ENCODE measurements at regions not wholly inside any gene's neighbourhood (a gene's known extent, or its start where the extent isn't known, plus 50 kb on each side); places are given as distances from the start of the nearest gene placed in this dataset.

- Histone ChIP-seq H3K27me3 (ENCODE audit: insufficient read depth, low read depth, severe bottlenecking) (no peaks in the 10 kb centered on the region), H3K36me3 (no peaks in the 10 kb centered on the region)
- TF ChIP-seq, protein P1, sequence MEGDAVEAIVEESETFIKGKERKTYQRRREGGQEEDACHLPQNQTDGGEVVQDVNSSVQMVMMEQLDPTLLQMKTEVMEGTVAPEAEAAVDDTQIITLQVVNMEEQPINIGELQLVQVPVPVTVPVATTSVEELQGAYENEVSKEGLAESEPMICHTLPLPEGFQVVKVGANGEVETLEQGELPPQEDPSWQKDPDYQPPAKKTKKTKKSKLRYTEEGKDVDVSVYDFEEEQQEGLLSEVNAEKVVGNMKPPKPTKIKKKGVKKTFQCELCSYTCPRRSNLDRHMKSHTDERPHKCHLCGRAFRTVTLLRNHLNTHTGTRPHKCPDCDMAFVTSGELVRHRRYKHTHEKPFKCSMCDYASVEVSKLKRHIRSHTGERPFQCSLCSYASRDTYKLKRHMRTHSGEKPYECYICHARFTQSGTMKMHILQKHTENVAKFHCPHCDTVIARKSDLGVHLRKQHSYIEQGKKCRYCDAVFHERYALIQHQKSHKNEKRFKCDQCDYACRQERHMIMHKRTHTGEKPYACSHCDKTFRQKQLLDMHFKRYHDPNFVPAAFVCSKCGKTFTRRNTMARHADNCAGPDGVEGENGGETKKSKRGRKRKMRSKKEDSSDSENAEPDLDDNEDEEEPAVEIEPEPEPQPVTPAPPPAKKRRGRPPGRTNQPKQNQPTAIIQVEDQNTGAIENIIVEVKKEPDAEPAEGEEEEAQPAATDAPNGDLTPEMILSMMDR (IDR thresholded peaks at IDR 0.05; ENCODE audit: low read depth, low read length): no peak
These were observed 639.3 kb upstream of the STEAP1 start for GRCh38 chr7:89514970-89515369.

GRCh38 chr7:89517815-89518214, 636.5 kb upstream of the STEAP1 start:
- Histone ChIP-seq H3K4me3 (ENCODE audit: low read depth, low read length) (no peak overlapping the region), H3K36me3 (no peaks in the 10 kb centered on the region), H3K27ac (no peak overlapping the region), H3K27me3 (ENCODE audit: insufficient read depth, low read depth, severe bottlenecking) (no peaks in the 10 kb centered on the region), H3K9me3 (ENCODE audit: severe bottlenecking) (no peaks in the 10 kb centered on the region)
- no peak for DNase-seq
- TF ChIP-seq, protein P1 (IDR thresholded peaks at IDR 0.05; ENCODE audit: low read depth, low read length): no peak

More at GRCh38 chr7:89514970-89515369, 639.3 kb upstream of the STEAP1 start:
- H3K9me3 ChIP-seq (ENCODE audit: severe bottlenecking): no peaks in the 10 kb centered on the region
- no peak overlapping the region for H3K4me3 ChIP-seq (ENCODE audit: low read depth, low read length)
- no peak overlapping the region for H3K27ac ChIP-seq
- no peak for DNase-seq

GRCh38 chr7:89549768-89550167, 604.5 kb upstream of the STEAP1 start:
- H3K27me3 ChIP-seq (ENCODE audit: insufficient read depth, low read depth, severe bottlenecking): no peaks in the 10 kb centered on the region
- DNase-seq: no peak
- no peaks in the 10 kb centered on the region for H3K36me3 ChIP-seq
- no peak overlapping the region for H3K4me3 ChIP-seq (ENCODE audit: low read depth, low read length)
- TF ChIP-seq, protein P1 (IDR thresholded peaks at IDR 0.05; ENCODE audit: low read depth, low read length): no peak
- H3K27ac ChIP-seq: no peak overlapping the region
- H3K9me3 ChIP-seq (ENCODE audit: severe bottlenecking): no peaks in the 10 kb centered on the region

DNA sequence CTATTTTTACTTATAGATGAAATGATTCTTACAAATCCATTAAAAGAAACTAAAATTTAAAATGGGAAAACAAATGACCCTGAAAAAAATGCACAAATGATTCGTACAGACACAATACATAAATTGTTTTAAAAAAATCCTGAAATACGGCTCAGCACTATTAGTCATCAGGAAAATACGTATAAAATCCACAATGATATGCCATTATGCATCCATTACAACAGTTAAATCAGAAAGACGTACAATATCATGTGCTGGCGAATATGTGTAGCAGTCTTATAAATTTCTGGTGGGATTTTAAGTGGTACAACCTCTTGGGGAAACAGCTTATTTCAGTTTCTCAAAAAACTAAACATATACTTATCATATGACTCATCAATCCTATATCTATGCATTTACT, 600.1 kb upstream of the STEAP1 start:
- H3K4me3 ChIP-seq (ENCODE audit: low read depth, low read length): no peak overlapping the region
- no peaks in the 10 kb centered on the region for H3K9me3 ChIP-seq (ENCODE audit: severe bottlenecking)
- H3K27me3 ChIP-seq (ENCODE audit: insufficient read depth, low read depth, severe bottlenecking): no peaks in the 10 kb centered on the region
- H3K36me3 ChIP-seq: no peaks in the 10 kb centered on the region
- no peak for DNase-seq
- H3K27ac ChIP-seq: no peak overlapping the region
- TF ChIP-seq, protein P1 (IDR thresholded peaks at IDR 0.05; ENCODE audit: low read depth, low read length): no peak

- H3K27ac ChIP-seq: no peak overlapping the region
- DNase-seq: no peak
- H3K9me3 ChIP-seq (ENCODE audit: severe bottlenecking): no peaks in the 10 kb centered on the region
- H3K4me3 ChIP-seq (ENCODE audit: low read depth, low read length): no peak overlapping the region
- TF ChIP-seq, protein P1 (IDR thresholded peaks at IDR 0.05; ENCODE audit: low read depth, low read length): no peak
- no peaks in the 10 kb centered on the region for H3K27me3 ChIP-seq (ENCODE audit: insufficient read depth, low read depth, severe bottlenecking)
- H3K36me3 ChIP-seq: no peaks in the 10 kb centered on the region
These were observed 594.7 kb upstream of the STEAP1 start for GRCh38 chr7:89559596-89559995.

GRCh38 chr7:89563597-89563996, 590.7 kb upstream of the STEAP1 start:
- H3K36me3 ChIP-seq: no peaks in the 10 kb centered on the region
- no peak overlapping the region for H3K27ac ChIP-seq
- no peak for DNase-seq
- H3K9me3 ChIP-seq (ENCODE audit: severe bottlenecking): no peaks in the 10 kb centered on the region
- TF ChIP-seq, protein P1 (IDR thresholded peaks at IDR 0.05; ENCODE audit: low read depth, low read length): no peak
- no peak overlapping the region for H3K4me3 ChIP-seq (ENCODE audit: low read depth, low read length)
- H3K27me3 ChIP-seq (ENCODE audit: insufficient read depth, low read depth, severe bottlenecking): no peaks in the 10 kb centered on the region

All from WERI-Rb-1 (cell line).